IMR-90 (cell line): ENCODE measurements at regions not wholly inside any gene's neighbourhood (a gene's known extent, or its start where the extent isn't known, plus 50 kb on each side); places are given as distances from the start of the nearest gene placed in this dataset.

Experiments used
- ATAC-seq: fragments of 200-7000 bp; cut with Tn5 transposase; 2 replicates; pipeline ENCODE4 v1.9.1; 2020; ENCODE audit warnings: low read depth, mild to moderate bottlenecking, moderate library complexity
- BruUV-seq: library from RNA; stranded (reverse); fragments of 400-500 nt; replicated peaks from 2 replicates; lab custom pipeline; 2021; lab: Mats Ljungman, UMichigan
- CTCF ChIA-PET: fragments of 300-600 bp; formaldehyde crosslinking; extraction: SDS; loops from one replicate; lab custom pipeline; 2021; ENCODE audit warnings: antibody characterized with exemption; lab: Yijun Ruan, JAX
- POLR2A ChIA-PET: fragments of 300-600 bp; sonication (Branson Sonifier 250); formaldehyde crosslinking; loops from one replicate; lab custom pipeline; 2022; ENCODE audit warnings: antibody characterized with exemption; ENCODE audit not compliant: unreplicated experiment; lab: Charles Lee
- DNase-seq: peaks from one replicate; pipeline ENCODE4 v3.0.0; 2013
- H2AFZ ChIP-seq: replicated peaks from 2 replicates; pipeline ENCODE3; 2013; ENCODE audit warnings: low read length, mild to moderate bottlenecking; ENCODE audit not compliant: poor library complexity
- H2AK5ac ChIP-seq: 2 replicates; pipeline ENCODE4 v1.6.1; 2013; ENCODE audit warnings: low read depth, low read length, inconsistent platforms
- H2AK9ac ChIP-seq: replicated peaks from 2 replicates; pipeline ENCODE3; 2013; ENCODE audit warnings: mild to moderate bottlenecking, low read depth, low read length, moderate library complexity; ENCODE audit not compliant: poor library complexity
- H2BK120ac ChIP-seq: 2 replicates; pipeline ENCODE4 v1.6.1; 2013; ENCODE audit warnings: low read depth, low read length, inconsistent platforms
- H2BK15ac ChIP-seq: 3 replicates; pipeline ENCODE4 v1.6.1; 2013; ENCODE audit warnings: low read depth, low read length, inconsistent platforms
- H2BK20ac ChIP-seq: 2 replicates; pipeline ENCODE4 v1.6.1; 2013; ENCODE audit warnings: low read depth, mild to moderate bottlenecking, inconsistent platforms, low read length, moderate library complexity
- H2BK5ac ChIP-seq: 2 replicates; pipeline ENCODE4 v1.6.1; 2013; ENCODE audit warnings: mild to moderate bottlenecking, low read depth, low read length, inconsistent platforms; ENCODE audit not compliant: poor library complexity, severe bottlenecking
- H3K14ac ChIP-seq: replicated peaks from 2 replicates; pipeline ENCODE4 v1.6.1; 2013; ENCODE audit warnings: low read depth, low read length, inconsistent platforms
- H3K18ac ChIP-seq: 2 replicates; pipeline ENCODE4 v1.6.1; 2013; ENCODE audit warnings: low read depth, low read length, control low read depth
- H3K23ac ChIP-seq: 2 replicates; pipeline ENCODE4 v1.6.1; 2013; ENCODE audit warnings: low read depth, low read length, inconsistent platforms
- H3K27ac ChIP-seq: 2 replicates; pipeline ENCODE4 v1.5.1; 2013; ENCODE audit warnings: mild to moderate bottlenecking, control low read depth, low read length; ENCODE audit not compliant: insufficient read depth
- H3K27me3 ChIP-seq: 2 replicates; pipeline ENCODE4 v1.6.1; 2013; ENCODE audit warnings: low read length; ENCODE audit not compliant: control insufficient read depth, insufficient read depth
- H3K36me3 ChIP-seq: 2 replicates; pipeline ENCODE4 v1.6.1; 2013; ENCODE audit warnings: low read length, mixed read lengths; ENCODE audit not compliant: control insufficient read depth, insufficient read depth
- H3K4ac ChIP-seq: 2 replicates; pipeline ENCODE4 v1.6.1; 2013; ENCODE audit warnings: low read depth, low read length, inconsistent platforms
- H3K4me1 ChIP-seq: 2 replicates; pipeline ENCODE4 v1.6.1; 2013; ENCODE audit warnings: low read length, mixed read lengths; ENCODE audit not compliant: control insufficient read depth, insufficient read depth
- H3K4me2 ChIP-seq: 2 replicates; pipeline ENCODE4 v1.6.1; 2013; ENCODE audit warnings: low read depth, mild to moderate bottlenecking, control low read depth, low read length, moderate library complexity
- H3K4me3 ChIP-seq: 2 replicates; pipeline ENCODE4 v1.5.1; 2013; ENCODE audit warnings: low read depth, mild to moderate bottlenecking, control low read depth, low read length, moderate library complexity; ENCODE audit not compliant: insufficient read depth
- H3K56ac ChIP-seq: 2 replicates; pipeline ENCODE4 v1.6.1; 2013; ENCODE audit warnings: low read length, inconsistent platforms; ENCODE audit not compliant: insufficient read depth; ENCODE audit errors: extremely low read depth
- H3K79me1 ChIP-seq, 2 experiments: 2 replicates each; pipeline ENCODE4 v1.6.1; 2013; ENCODE audit warnings: low read length in 2 of 2, inconsistent platforms in 1 of 2, low read depth in 1 of 2
- H3K9ac ChIP-seq: 2 replicates; pipeline ENCODE4 v1.6.1; 2013; ENCODE audit warnings: low read depth, low read length, control low read depth
- H3K9me1 ChIP-seq: 2 replicates; pipeline ENCODE4 v1.6.1; 2013; ENCODE audit warnings: low read length, inconsistent platforms; ENCODE audit not compliant: insufficient read depth
- H3K9me3 ChIP-seq: 2 replicates; pipeline ENCODE4 v1.6.1; 2013; ENCODE audit warnings: low read length; ENCODE audit not compliant: control insufficient read depth, insufficient read depth
- H4K20me1 ChIP-seq: 2 replicates; pipeline ENCODE4 v1.6.1; 2013; ENCODE audit warnings: low read length, inconsistent platforms; ENCODE audit not compliant: insufficient read depth
- H4K5ac ChIP-seq: 2 replicates; pipeline ENCODE4 v1.6.1; 2013; ENCODE audit warnings: mild to moderate bottlenecking, low read depth, low read length, control low read depth
- H4K8ac ChIP-seq, 2 experiments: 2 replicates each; pipeline ENCODE4 v1.6.1; 2013; ENCODE audit warnings: low read depth in 2 of 2, low read length in 2 of 2, control low read depth in 1 of 2, inconsistent platforms in 1 of 2
- H4K91ac ChIP-seq: 2 replicates; pipeline ENCODE4 v1.6.1; 2013; ENCODE audit warnings: low read depth, low read length, inconsistent platforms; ENCODE audit not compliant: insufficient read depth
- BHLHE40 ChIP-seq: fragments of 150-350 bp; IDR thresholded peaks from 2 replicates; pipeline ENCODE4 v1.6.1; 2016; ENCODE audit warnings: mild to moderate bottlenecking, low read depth, low read length
- MAZ ChIP-seq: IDR thresholded peaks from 2 replicates; pipeline ENCODE4 v1.6.1; 2012; ENCODE audit warnings: low read depth, mild to moderate bottlenecking, low read length, improper control_type of control experiment, moderate library complexity, borderline replicate concordance
- dilution Hi-C: fragments of 300-500 bp; cut with HindIII; formaldehyde crosslinking; loops from one replicate; pipeline ENCODE4 v1.14.3; 2018; ENCODE audit warnings: low sequenced_read_pairs; ENCODE audit not compliant: unreplicated experiment
- in situ Hi-C: fragments of 300-500 bp; cut with MboI; formaldehyde crosslinking; loops from 3 replicates; pipeline ENCODE4 v1.14.3; 2019; ENCODE audit warnings: low sequenced_read_pairs, inconsistent platforms, mixed read lengths
- intact Hi-C: fragments of 100-400 bp; cut with micrococcal nuclease; formaldehyde crosslinking; loops from 2 replicates; pipeline ENCODE4 v1.10.0; 2022
- TF ChIP-seq, protein P1 (sequence below): conservative IDR thresholded peaks from 2 replicates; pipeline ENCODE4 v1.5.1; 2012; ENCODE audit warnings: mild to moderate bottlenecking, low read depth, low read length, improper control_type of control experiment

DNA sequence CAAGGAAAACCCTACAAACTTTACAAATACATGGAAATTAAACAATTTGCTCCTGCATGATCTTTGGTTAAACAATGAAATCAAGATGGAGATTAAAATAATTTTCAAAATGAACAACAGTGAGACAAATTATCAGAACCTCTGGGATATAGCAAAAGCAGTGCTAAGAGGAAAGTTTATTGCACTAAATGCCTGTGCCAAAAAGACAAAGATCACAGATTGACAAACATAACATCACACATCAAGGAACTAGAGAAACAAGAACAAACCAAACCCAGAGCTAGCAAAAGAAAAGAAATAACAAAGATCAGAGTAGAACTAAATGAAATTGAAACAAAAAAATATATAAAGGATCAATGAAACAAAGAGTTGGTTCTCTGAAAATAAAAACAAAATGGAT is 95.2 kb upstream of the FBXO11 start:
- no TSS peak for BruUV-seq
- Histone ChIP-seq H3K27me3 (no peaks in the 10 kb centered on the region), H3K79me1 (no peaks in the 10 kb centered on the region), H3K27ac (no peak overlapping the region), H3K14ac (no peak overlapping the region), H2AFZ (no peak overlapping the region), H3K36me3 (no peaks in the 10 kb centered on the region), H2AK9ac (no peak overlapping the region), H3K9ac (no peak overlapping the region), H2BK5ac (no peak overlapping the region), H3K9me3 (no peaks in the 10 kb centered on the region), H4K5ac (no peak overlapping the region), H3K4me1 (no peaks in the 10 kb centered on the region), H2BK120ac (no peak overlapping the region), H3K4me3 (no peak overlapping the region), H3K4me2 (no peak overlapping the region), H3K18ac (no peak overlapping the region), H4K91ac (no peak overlapping the region), H2BK15ac (no peak overlapping the region), H3K23ac (no peak overlapping the region), H4K8ac (no peak overlapping the region), H4K20me1 (no peaks in the 10 kb centered on the region), H2AK5ac (no peak overlapping the region), H3K4ac (no peak overlapping the region), H3K9me1 (no peaks in the 10 kb centered on the region), H2BK20ac (no peak overlapping the region), H3K56ac (no peak overlapping the region)
- in situ Hi-C loops (no loop called here), dilution Hi-C loops (no loop called here), intact Hi-C loops (no loop called here)
- TF ChIP-seq, protein P1, sequence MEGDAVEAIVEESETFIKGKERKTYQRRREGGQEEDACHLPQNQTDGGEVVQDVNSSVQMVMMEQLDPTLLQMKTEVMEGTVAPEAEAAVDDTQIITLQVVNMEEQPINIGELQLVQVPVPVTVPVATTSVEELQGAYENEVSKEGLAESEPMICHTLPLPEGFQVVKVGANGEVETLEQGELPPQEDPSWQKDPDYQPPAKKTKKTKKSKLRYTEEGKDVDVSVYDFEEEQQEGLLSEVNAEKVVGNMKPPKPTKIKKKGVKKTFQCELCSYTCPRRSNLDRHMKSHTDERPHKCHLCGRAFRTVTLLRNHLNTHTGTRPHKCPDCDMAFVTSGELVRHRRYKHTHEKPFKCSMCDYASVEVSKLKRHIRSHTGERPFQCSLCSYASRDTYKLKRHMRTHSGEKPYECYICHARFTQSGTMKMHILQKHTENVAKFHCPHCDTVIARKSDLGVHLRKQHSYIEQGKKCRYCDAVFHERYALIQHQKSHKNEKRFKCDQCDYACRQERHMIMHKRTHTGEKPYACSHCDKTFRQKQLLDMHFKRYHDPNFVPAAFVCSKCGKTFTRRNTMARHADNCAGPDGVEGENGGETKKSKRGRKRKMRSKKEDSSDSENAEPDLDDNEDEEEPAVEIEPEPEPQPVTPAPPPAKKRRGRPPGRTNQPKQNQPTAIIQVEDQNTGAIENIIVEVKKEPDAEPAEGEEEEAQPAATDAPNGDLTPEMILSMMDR = no peak
- TF ChIP-seq MAZ = no peak
- TF ChIP-seq BHLHE40 = no peak
- ATAC-seq = no peak
- DNase-seq = no peak
- ChIA-PET CTCF (no interaction called here), POLR2A (no interaction called here)
